HG03460 (cell line): ENCODE measurements at regions not wholly inside any gene's neighbourhood (a gene's known extent, or its start where the extent isn't known, plus 50 kb on each side); places are given as distances from the start of the nearest gene placed in this dataset.
"Not testable (repeated sequence)": the region's sequence is repeated elsewhere in the genome, so short reads cannot be mapped to it uniquely, and the experiment has no call there.

Experiments
- ATAC-seq: cut with Tn5 transposase; IDR thresholded peaks from one replicate; pipeline ENCODE4 v1.9.1; 2021; ENCODE audit not compliant: unreplicated experiment

DNA sequence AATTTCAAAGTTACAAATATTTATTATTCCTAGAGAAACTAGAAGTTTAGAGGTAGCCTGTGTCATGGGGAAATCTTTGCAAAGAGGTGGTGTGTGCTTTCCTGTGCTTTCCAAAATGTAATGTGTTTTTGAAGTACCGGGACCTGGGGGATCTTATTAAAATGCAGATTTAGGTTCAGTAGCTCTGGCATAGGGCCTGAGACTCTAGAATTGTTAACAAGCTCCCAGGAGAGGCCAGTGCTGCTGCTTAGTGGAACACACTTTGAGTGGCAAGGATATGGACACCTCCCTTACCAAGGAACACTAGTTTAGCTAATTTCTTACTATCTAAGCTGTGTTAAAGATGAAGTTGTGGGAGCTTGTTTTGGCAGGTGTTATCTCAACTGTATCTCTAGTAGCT lies 428.9 kb downstream of the VGLL3 start:
- ATAC-seq = no peak

DNA sequence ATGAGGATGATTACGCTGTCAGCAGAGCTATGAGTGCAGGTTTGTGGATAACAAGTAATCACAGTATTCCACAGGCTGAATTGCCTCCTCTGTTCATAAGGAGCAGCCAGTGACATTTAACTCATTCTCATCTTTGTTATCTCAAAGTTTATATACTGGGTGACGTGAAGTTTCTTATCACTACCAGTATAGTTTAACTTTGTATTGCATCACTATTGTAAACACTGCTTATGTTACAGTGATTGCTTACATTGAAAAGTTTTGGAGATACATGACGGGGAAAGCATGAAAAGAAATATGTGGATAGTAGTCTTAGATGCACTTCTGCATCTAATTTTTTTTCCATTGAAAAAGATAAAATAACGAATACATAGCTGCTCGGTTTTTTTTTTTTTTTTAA lies 429.7 kb downstream of the VGLL3 start:
- no peak for ATAC-seq

DNA sequence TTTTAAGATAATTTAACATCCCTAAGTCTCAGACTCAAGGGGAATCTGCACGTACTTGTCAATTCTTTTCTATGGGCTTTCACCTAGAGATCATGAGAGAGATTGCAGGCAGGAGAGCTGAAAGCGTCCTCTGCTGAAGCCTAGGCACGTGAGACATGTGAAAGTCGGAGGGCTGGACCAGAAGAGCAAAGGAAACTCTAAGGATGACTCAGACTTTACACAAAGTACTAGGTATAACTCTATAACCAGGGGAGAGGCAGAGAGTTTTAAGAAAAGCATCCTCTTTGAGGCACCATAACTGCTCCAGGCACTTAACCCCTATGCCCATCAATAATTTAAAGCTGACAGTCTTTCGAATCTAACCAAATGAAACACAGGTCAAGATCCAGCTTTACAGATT lies 436.6 kb downstream of the VGLL3 start:
- ATAC-seq = no peak

DNA sequence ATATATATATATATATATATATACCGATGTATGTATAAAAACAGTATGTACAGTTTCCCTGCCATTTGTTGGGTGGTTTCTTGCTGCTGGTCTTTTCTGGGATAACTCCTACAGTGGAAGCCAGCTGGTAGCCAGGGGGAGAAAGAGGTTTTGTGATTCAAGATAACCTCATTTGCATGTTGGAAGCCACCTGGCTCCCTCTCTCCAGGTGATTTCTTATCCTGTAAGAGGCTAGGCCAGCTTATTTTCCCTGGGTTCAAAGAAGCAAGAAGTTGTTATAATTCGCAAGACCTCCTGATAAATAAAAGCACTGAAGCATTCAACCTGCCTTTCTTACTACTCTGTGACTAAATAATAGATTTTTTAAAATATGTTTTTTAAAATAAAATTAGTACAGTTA lies 443.3 kb downstream of the VGLL3 start:
- no peak for ATAC-seq

DNA sequence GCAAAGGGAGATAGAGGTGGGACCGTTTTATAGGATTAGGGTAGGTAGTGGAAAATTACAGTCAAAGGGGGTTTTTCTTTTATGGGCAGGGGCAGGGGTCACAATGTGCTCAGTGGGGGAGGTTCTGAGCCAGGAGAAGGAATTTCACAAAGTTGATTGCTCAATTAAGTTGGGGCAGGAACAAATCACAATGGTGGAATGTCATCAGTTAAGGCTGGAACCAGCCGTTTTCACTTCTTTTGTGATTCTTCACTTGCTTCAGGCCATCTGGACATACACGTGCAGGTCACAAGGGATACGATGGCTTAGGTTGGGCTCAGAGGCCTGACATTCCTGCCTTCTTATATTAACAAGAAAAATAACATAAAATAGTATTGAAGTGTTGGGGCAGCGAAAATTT lies 453.8 kb downstream of the VGLL3 start:
- no peak for ATAC-seq

DNA sequence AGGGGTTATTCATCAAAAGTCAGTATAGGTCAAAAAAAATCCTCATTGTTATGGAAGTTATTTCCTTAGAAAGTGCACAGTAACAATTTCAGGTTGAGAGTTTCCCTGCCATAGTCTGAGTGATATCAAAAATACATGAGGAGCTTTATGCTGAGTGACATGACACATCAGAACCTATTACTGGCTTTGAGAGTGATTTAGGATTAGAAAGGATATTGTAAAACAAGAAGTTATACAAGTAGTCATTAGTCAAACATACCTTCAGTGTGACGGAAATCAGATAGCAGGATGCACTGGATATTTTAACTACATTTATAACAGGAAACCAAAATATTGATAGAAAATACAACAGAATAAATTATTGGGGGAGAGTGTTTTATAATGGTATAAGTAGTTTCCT lies 471.1 kb downstream of the VGLL3 start:
- no peak for ATAC-seq

DNA sequence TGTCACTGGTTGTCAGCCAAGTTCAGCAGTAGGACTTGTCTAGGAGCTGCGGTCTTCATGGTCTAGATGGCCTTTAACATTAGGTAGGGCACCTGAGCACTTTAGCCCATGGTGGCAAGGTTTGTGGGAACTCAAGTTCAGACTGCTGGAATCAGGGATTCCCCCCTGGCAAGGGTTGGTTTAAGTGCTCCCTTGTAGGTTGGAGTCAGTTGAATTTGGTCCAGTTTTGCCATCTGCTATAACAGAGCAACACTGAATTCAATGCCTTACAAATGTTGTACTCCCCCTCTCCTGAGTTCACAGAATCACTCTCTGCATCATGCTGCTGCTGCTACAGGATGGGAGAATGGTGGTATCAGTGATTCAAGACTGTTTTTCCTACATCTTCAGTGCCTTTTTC lies 509.3 kb downstream of the VGLL3 start:
- no peak for ATAC-seq

DNA sequence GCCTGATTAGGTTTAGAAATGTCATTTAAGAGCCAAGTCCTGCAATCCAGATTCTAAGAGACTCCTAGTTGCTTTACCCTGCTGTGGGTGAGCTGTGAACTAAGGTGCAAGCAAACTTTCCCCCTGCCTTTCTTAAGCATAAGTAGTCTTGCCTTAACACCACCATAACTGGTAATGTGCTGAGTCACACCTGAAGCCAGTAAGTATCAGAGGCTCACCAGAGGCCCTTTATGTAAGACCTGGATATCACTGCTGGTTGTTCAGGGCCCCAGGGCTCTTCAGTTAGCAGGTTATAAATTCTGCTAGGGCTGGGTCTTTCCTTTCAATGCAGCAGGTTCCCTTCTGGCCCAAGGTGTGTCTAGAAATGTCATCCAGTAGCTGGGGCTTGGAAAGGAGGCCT lies 509.9 kb downstream of the VGLL3 start:
- ATAC-seq = no peak

DNA sequence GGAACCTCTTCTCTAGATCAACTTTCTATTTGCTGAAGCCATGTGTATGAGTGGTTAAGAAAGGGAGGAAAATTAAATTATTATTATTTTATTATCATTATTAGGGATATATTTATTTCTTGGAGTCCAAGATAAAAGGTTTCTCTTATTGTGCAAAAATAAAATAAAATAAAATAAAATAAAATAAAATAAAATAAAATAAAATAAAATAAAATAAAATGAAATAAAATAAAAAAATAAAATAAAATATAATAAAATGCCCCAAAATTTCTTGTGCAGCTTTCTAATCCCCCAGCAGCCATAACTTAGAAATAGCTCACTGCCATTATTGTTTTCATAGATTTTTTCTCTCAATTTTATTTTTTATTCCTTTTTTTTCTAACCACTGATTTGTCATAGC lies 526.8 kb downstream of the VGLL3 start:
- no peak for ATAC-seq

DNA sequence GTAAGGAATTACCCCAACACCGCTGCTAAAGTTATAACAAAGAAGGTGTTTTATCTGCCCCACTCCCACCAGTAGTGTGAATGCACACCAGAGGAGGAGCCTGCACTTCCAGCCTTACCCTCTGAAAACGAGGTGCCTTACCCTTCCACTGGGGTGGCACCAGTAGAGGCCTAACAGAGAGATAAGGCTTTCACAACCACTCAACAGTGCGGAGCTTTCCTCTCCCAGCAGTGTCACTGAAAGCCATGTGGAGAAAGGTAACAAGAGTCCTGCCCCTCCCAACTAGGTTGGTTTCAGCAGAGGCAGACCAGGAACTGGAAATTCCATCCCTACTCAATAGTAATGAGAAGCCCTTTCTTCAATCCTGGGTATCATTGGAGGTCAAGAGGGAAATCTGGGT lies 539.2 kb downstream of the VGLL3 start:
- ATAC-seq = no peak

DNA sequence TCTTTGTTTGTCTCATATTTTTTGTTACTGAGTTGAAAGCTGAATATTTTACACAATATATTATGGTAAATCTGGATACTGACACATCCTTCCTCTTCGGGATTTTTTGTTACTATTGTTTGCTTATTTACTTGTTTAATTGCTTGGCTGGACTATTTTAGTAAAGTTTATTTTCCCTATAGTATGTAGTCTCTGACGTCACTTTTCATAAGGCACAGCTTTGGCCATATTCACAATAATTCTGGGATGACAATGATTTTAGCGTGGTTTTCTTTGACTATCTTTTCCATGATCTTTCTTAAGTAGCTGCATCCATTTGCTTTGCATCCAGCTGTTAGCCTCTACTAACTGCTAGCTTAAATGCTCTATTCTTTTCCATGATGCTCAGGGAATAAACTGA lies 552.4 kb downstream of the VGLL3 start:
- no peak for ATAC-seq

DNA sequence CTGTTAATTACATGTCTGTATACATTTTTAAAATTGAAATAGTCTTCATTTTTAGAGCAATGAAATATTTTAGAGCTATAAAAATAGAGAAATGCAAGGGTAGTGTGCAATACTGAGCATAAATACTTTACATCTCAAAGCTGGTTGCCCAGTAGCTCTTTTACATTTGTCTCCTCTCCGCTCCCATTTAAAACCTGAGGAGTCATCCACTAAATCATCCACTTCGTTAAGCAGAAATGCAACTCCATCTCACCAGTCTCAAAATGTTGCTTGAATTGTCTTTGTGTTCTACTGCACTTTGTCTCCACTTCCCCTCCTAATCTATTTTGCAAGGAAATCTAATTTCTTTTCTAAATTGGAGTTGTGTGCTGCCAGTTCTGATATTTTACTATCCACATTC lies 563.6 kb downstream of the VGLL3 start:
- no peak for ATAC-seq

DNA sequence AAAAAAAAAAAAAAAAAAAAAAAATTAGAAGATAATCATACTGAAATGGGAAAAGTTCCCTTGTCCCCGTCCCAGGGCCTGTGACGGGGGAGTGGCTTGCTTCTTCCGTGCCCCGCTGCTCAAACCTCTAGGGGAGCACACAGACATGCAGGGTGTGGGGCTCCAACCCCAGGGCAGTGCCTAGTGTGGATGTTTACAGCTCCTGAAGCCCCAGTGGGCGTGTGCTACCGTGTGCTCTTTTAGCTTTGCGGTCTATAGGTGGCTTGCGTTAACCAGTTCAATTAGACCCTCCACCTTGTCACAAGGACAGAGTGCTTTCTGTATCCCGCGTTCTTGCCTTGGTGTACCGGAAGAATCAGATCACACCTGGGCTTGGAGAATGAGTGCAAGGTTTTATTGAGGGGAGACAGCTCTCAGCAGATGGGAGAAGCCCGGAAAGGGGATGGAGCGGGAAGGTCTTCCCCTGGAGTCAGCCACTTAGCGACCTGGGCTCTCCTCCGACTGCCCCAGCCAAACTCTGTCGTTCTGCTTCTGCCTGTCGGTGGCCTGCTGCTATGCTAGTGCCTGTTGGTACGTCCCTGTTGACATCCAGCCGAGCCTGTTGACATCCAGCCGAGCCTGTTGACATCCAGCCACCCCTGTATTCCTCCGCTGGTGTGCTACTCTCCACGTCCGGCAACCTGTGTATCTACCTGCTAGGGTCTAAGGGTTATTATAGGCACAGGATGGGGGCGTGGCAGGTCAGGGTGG lies 569.8 kb downstream of the VGLL3 start:
- no peak for ATAC-seq

DNA sequence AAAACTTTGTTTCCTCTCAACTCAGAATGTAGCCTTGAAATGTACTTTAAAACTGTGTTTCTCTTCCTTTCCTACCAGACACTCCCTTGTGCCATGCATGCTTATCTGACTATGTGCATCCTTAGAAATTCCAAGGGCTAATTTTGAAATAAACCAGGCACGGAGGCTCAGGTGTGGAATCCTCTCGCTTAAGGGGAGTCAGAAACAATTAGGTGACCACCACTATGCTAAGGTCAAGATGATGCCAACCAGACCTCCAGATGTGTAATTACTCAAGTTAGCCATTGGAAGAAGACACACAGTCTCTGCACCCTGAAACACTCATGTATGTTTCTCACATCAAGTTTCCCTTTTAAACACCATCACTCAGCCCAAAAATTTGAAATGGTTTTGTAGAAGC lies 572.1 kb downstream of the VGLL3 start:
- ATAC-seq = no peak

DNA sequence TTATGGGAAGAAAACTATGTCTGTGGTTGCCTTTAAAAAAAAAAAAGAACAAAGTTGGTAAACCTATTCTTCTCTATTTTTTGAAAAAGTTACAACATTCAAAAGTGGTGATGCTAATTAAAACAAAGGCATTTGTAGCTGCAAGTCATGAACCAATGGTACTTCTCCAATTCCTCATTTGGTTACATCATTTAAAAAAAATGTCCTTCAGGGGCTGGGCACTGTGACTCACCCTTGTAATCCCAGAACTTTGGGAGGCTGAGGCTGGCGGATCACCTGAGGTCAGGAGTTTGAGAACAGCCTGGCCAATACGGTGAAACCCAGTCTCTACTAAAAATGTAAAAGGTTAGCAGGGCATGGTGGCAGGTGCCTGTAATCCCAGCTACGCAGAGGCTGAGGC lies 574.6 kb downstream of the VGLL3 start:
- ATAC-seq = no peak

DNA sequence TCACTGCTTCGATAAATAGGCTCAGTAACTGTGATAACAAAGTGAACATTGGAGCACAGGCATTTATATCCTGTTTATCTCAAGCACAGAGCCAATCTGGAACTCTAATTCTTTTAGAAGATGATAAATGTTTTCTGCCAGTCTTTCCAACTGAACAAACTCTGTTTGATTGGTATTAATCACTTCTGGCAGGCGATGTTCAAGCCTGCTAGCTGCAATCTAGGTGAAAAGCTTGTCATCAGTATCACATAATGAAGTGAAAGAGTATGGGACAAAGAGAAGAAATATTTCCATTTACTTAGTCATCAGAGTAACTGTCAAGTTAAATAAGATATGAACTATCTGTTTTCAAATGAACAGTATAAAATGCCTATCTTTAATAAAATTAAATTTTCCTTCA lies 577.3 kb downstream of the VGLL3 start:
- no peak for ATAC-seq

DNA sequence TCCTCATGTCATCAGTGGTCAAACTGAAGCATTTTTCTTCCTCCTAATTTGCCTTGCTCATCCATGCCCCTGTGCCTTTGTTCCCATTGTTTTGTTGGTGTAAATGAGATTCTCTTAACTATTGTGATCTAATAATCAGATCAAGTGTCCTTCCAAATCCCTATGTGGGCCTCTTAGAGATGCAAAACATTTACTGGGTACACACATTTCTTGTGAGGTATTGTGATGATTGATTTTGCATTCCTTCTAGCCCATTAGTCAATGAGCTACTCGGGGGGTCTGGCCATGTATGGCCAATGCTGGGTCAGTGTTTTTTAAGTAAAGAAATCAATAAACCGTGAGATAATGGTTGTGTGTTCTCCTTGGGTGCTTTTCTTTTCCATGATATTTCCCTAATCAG lies 580.4 kb downstream of the VGLL3 start:
- ATAC-seq = no peak

DNA sequence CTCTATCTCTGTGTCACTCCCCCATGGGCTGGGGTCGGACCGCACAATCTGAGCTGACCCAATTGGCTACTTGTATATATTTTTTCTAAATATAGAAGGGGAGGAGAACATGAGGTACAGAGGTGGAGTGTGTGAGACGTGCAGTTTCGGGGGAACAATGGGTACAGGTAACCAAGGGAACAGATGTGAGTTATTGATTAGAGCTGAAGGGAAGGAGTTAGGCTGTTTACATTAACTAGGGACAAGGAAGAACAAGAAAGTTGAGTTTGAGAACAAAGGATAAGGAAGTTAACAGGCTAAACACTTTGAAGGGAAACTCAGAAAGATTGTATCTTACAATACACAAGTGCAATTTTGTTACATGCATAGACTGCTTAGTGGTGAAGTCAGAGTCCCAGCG lies 601.2 kb downstream of the VGLL3 start:
- not testable (repeated sequence) for ATAC-seq

DNA sequence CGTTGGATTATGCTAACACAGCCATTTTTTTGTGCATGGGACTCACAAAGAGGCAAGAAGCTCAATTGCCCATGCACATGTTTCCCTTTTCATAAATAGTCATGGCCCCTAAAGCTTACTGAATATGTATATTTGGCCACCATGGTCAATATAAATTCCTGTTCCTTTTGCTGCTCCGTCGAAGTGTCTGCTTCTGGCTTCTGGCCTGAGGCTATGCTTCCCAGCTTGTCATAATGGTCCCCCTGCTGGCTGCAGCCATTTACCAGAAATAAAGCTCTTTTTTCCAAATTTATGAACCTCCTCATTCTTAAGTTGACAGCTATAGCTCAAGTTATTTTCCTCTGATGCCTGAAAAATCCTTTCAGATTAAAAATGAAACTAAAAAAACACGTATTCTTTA lies 602.1 kb downstream of the VGLL3 start:
- ATAC-seq = no peak

DNA sequence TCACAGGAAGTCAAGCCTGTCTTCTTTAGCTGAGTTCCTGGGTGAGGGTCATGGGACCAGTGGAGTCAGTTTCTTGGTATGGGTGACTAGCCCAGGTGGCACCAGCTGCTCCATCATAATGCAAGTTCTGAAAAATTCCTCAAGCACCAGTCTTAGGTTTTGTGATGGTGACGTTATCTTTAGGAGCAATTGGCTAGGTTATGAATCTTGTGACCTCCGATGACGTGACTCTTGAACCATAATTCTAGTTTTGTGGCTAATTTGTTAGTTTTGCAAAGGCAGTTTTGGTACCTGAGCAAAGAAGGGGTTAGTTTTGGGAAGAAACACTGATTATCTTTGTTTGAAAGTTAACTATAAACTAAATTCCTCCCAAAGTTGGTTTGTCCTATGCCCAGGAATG lies 608.4 kb downstream of the VGLL3 start:
- ATAC-seq = no peak

DNA sequence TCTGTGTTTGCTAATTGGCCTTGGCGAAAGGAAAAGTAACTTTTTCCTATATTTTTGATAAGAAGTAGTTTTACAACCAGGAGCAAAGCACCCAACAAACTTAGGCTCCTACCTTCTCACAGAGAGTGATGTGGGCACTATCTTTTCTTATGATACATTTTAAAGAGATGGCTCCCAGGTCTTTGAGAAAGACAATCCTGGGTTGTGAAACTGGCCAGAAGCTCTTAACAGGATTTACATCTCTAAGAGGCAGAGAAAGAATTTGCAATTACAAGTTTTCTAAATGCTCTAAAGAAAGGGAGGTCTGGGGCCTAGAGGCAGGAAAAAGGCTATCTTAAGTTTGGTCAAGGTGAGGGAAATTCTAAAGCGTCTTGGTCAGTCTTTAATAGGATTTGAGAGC lies 609.7 kb downstream of the VGLL3 start:
- ATAC-seq = no peak

DNA sequence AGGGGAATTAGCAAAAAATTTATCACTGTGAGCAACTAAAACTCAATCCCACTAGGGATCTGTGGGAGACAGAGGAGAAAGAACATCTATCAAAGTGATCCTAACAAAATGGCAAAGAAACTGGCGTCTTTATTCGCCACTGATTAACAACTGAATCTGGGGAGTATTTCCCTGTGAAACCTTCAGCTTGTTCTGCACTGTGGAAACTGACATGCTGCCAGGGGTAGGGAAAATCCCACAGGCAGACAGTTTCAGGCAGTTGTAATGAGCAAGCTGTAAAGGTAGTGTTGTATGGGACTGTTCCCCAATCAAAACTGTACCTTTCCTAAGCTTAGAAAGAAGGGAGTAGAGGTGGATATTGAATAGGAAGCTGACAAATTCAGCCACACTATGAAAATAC lies 611.7 kb downstream of the VGLL3 start:
- ATAC-seq = no peak

DNA sequence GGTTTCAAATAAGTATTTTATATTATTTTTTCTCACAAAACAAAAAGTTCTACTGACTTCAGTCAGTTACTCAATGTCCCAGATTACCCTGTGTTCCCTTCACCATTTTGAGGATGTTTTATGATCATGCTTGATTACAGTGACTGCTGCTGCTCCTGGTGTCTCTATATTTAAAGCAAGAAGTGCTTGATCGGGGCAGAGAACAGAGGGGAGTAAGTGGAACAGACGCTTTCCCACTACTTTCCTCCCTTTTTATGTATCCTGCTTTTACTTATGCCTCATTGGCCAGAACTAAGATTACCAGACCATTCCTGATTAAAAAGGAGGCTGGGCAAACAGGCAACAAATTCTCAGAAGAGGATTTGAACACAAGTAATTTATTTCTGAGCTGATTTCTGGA lies 612.1 kb downstream of the VGLL3 start:
- ATAC-seq = no peak

DNA sequence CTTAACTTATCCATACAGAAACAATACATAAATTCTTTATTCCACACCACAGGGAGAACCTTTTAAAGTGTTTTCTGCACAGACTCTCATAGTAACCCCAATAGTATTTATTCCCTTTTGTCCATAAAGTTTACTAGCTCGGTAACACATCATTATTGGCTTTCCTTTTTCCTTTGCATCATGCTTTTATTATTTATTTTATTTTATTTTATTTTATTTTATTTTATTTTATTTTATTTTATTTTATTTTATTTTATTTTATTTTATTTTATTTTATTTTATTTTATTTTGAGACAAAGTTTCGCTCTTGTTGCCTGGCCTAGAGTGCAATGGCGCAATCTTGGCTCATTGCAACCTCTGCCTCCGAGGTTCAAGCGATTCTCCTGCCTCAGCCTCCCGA lies 655.4 kb downstream of the VGLL3 start:
- ATAC-seq = not testable (repeated sequence)
